IMR-90 (cell line): ENCODE measurements at regions not wholly inside any gene's neighbourhood (a gene's known extent, or its start where the extent isn't known, plus 50 kb on each side); places are given as distances from the start of the nearest gene placed in this dataset.

Experiments
- ATAC-seq: fragments of 200-7000 bp; cut with Tn5 transposase; 2 replicates; pipeline ENCODE4 v1.9.1; 2020; ENCODE audit warnings: low read depth, mild to moderate bottlenecking, moderate library complexity
- BruUV-seq: library from RNA; stranded (reverse); fragments of 400-500 nt; replicated peaks from 2 replicates; lab custom pipeline; 2021; lab: Mats Ljungman, UMichigan
- CTCF ChIA-PET: fragments of 300-600 bp; formaldehyde crosslinking; extraction: SDS; loops from one replicate; lab custom pipeline; 2021; ENCODE audit warnings: antibody characterized with exemption; lab: Yijun Ruan, JAX
- POLR2A ChIA-PET: fragments of 300-600 bp; sonication (Branson Sonifier 250); formaldehyde crosslinking; loops from one replicate; lab custom pipeline; 2022; ENCODE audit warnings: antibody characterized with exemption; ENCODE audit not compliant: unreplicated experiment; lab: Charles Lee
- DNase-seq: peaks from one replicate; pipeline ENCODE4 v3.0.0; 2013
- H2AFZ ChIP-seq: replicated peaks from 2 replicates; pipeline ENCODE3; 2013; ENCODE audit warnings: low read length, mild to moderate bottlenecking; ENCODE audit not compliant: poor library complexity
- H2AK5ac ChIP-seq: 2 replicates; pipeline ENCODE4 v1.6.1; 2013; ENCODE audit warnings: low read depth, low read length, inconsistent platforms
- H2AK9ac ChIP-seq: replicated peaks from 2 replicates; pipeline ENCODE3; 2013; ENCODE audit warnings: mild to moderate bottlenecking, low read depth, low read length, moderate library complexity; ENCODE audit not compliant: poor library complexity
- H2BK120ac ChIP-seq: 2 replicates; pipeline ENCODE4 v1.6.1; 2013; ENCODE audit warnings: low read depth, low read length, inconsistent platforms
- H2BK15ac ChIP-seq: 3 replicates; pipeline ENCODE4 v1.6.1; 2013; ENCODE audit warnings: low read depth, low read length, inconsistent platforms
- H2BK20ac ChIP-seq: 2 replicates; pipeline ENCODE4 v1.6.1; 2013; ENCODE audit warnings: low read depth, mild to moderate bottlenecking, inconsistent platforms, low read length, moderate library complexity
- H2BK5ac ChIP-seq: 2 replicates; pipeline ENCODE4 v1.6.1; 2013; ENCODE audit warnings: mild to moderate bottlenecking, low read depth, low read length, inconsistent platforms; ENCODE audit not compliant: poor library complexity, severe bottlenecking
- H3K14ac ChIP-seq: replicated peaks from 2 replicates; pipeline ENCODE4 v1.6.1; 2013; ENCODE audit warnings: low read depth, low read length, inconsistent platforms
- H3K18ac ChIP-seq: 2 replicates; pipeline ENCODE4 v1.6.1; 2013; ENCODE audit warnings: low read depth, low read length, control low read depth
- H3K23ac ChIP-seq: 2 replicates; pipeline ENCODE4 v1.6.1; 2013; ENCODE audit warnings: low read depth, low read length, inconsistent platforms
- H3K27ac ChIP-seq: 2 replicates; pipeline ENCODE4 v1.5.1; 2013; ENCODE audit warnings: mild to moderate bottlenecking, control low read depth, low read length; ENCODE audit not compliant: insufficient read depth
- H3K27me3 ChIP-seq: 2 replicates; pipeline ENCODE4 v1.6.1; 2013; ENCODE audit warnings: low read length; ENCODE audit not compliant: control insufficient read depth, insufficient read depth
- H3K36me3 ChIP-seq: 2 replicates; pipeline ENCODE4 v1.6.1; 2013; ENCODE audit warnings: low read length, mixed read lengths; ENCODE audit not compliant: control insufficient read depth, insufficient read depth
- H3K4ac ChIP-seq: 2 replicates; pipeline ENCODE4 v1.6.1; 2013; ENCODE audit warnings: low read depth, low read length, inconsistent platforms
- H3K4me1 ChIP-seq: 2 replicates; pipeline ENCODE4 v1.6.1; 2013; ENCODE audit warnings: low read length, mixed read lengths; ENCODE audit not compliant: control insufficient read depth, insufficient read depth
- H3K4me2 ChIP-seq: 2 replicates; pipeline ENCODE4 v1.6.1; 2013; ENCODE audit warnings: low read depth, mild to moderate bottlenecking, control low read depth, low read length, moderate library complexity
- H3K4me3 ChIP-seq: 2 replicates; pipeline ENCODE4 v1.5.1; 2013; ENCODE audit warnings: low read depth, mild to moderate bottlenecking, control low read depth, low read length, moderate library complexity; ENCODE audit not compliant: insufficient read depth
- H3K56ac ChIP-seq: 2 replicates; pipeline ENCODE4 v1.6.1; 2013; ENCODE audit warnings: low read length, inconsistent platforms; ENCODE audit not compliant: insufficient read depth; ENCODE audit errors: extremely low read depth
- H3K79me1 ChIP-seq, 2 experiments: 2 replicates each; pipeline ENCODE4 v1.6.1; 2013; ENCODE audit warnings: low read length in 2 of 2, inconsistent platforms in 1 of 2, low read depth in 1 of 2
- H3K9ac ChIP-seq: 2 replicates; pipeline ENCODE4 v1.6.1; 2013; ENCODE audit warnings: low read depth, low read length, control low read depth
- H3K9me1 ChIP-seq: 2 replicates; pipeline ENCODE4 v1.6.1; 2013; ENCODE audit warnings: low read length, inconsistent platforms; ENCODE audit not compliant: insufficient read depth
- H3K9me3 ChIP-seq: 2 replicates; pipeline ENCODE4 v1.6.1; 2013; ENCODE audit warnings: low read length; ENCODE audit not compliant: control insufficient read depth, insufficient read depth
- H4K20me1 ChIP-seq: 2 replicates; pipeline ENCODE4 v1.6.1; 2013; ENCODE audit warnings: low read length, inconsistent platforms; ENCODE audit not compliant: insufficient read depth
- H4K5ac ChIP-seq: 2 replicates; pipeline ENCODE4 v1.6.1; 2013; ENCODE audit warnings: mild to moderate bottlenecking, low read depth, low read length, control low read depth
- H4K8ac ChIP-seq, 2 experiments: 2 replicates each; pipeline ENCODE4 v1.6.1; 2013; ENCODE audit warnings: low read depth in 2 of 2, low read length in 2 of 2, control low read depth in 1 of 2, inconsistent platforms in 1 of 2
- H4K91ac ChIP-seq: 2 replicates; pipeline ENCODE4 v1.6.1; 2013; ENCODE audit warnings: low read depth, low read length, inconsistent platforms; ENCODE audit not compliant: insufficient read depth
- NFE2L2 ChIP-seq: fragments of 150-350 bp; IDR thresholded peaks from 2 replicates; pipeline ENCODE4 v1.6.1; 2016; ENCODE audit warnings: low read depth, mild to moderate bottlenecking, low read length
- WGBS, 2 experiments: methylation state at CpG; one replicate each; pipeline versions ENCODE4 v1.1.5 to v1.1.7; 2013; ENCODE audit warnings: missing lambda C conversion rate in 2 of 2; ENCODE audit not compliant: insufficient read length in 1 of 2; ENCODE audit errors: extremely low coverage in 2 of 2; 5-methylcytosine and 5-hydroxymethylcytosine counted together
- dilution Hi-C: fragments of 300-500 bp; cut with HindIII; formaldehyde crosslinking; loops from one replicate; pipeline ENCODE4 v1.14.3; 2018; ENCODE audit warnings: low sequenced_read_pairs; ENCODE audit not compliant: unreplicated experiment
- in situ Hi-C: fragments of 300-500 bp; cut with MboI; formaldehyde crosslinking; loops from 3 replicates; pipeline ENCODE4 v1.14.3; 2019; ENCODE audit warnings: low sequenced_read_pairs, inconsistent platforms, mixed read lengths
- intact Hi-C: fragments of 100-400 bp; cut with micrococcal nuclease; formaldehyde crosslinking; loops from 2 replicates; pipeline ENCODE4 v1.10.0; 2022

DNA sequence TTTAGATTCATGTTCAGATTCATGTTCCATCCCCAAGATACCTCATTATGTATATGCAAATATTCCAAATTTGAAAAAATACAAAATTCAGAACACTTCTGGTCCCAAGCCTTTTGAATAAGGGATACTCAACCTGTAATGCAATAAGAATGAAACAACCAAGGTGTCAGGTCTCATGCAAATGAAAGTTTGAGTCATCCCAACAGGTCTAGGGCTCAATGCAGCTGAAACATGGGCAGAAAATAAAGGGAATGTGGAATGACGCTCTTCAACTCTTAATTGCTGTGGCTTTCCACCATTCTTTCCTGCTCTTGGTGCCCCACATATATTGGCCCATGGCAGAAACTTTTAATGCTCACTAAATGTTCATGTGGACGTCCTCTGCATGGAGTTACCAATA is 107.3 kb upstream of the DAPK1 start:
- no peak overlapping the region for H3K56ac ChIP-seq
- no peak overlapping the region for H3K4ac ChIP-seq
- H3K27me3 ChIP-seq: peaks cover 3% of the 10 kb centered on the region
- H3K4me1 ChIP-seq: no peaks in the 10 kb centered on the region
- no peak overlapping the region for H3K14ac ChIP-seq
- no CpG with 5 or more reads among the region's 2 CpGs for whole genome bisulfite sequencing, 2 experiments
- ATAC-seq (no peak), DNase-seq (no peak)
- POLR2A ChIA-PET: no interaction called here
- no peaks in the 10 kb centered on the region for H3K79me1 ChIP-seq
- no peak overlapping the region for H3K9ac ChIP-seq
- no peaks in the 10 kb centered on the region for H3K9me3 ChIP-seq
- CTCF ChIA-PET: no interaction called here
- TF ChIP-seq NFE2L2: no peak
- H3K27ac ChIP-seq: no peak overlapping the region
- no peak overlapping the region for H3K4me3 ChIP-seq
- no peak overlapping the region for H3K23ac ChIP-seq
- H3K9me1 ChIP-seq: no peaks in the 10 kb centered on the region
- no peak overlapping the region for H3K18ac ChIP-seq
- intact Hi-C loops: no loop called here
- no peak overlapping the region for H2BK5ac ChIP-seq
- no peak overlapping the region for H4K91ac ChIP-seq
- BruUV-seq: no TSS peak
- H4K8ac ChIP-seq: no peak overlapping the region
- no peaks in the 10 kb centered on the region for H3K36me3 ChIP-seq
- dilution Hi-C loops: no loop called here
- no peak overlapping the region for H2AK9ac ChIP-seq
- no peak overlapping the region for H2BK15ac ChIP-seq
- H2BK120ac ChIP-seq: no peak overlapping the region
- no peaks in the 10 kb centered on the region for H4K20me1 ChIP-seq
- no peak overlapping the region for H3K4me2 ChIP-seq
- no peak overlapping the region for H4K5ac ChIP-seq
- H2BK20ac ChIP-seq: no peak overlapping the region
- in situ Hi-C loops: no loop called here
- no peak overlapping the region for H2AFZ ChIP-seq
- no peak overlapping the region for H2AK5ac ChIP-seq
